Breast epithelium (tissue), 4 donors: ENCODE measurements at regions not wholly inside any gene's neighbourhood (a gene's known extent, or its start where the extent isn't known, plus 50 kb on each side); places are given as distances from the start of the nearest gene placed in this dataset.

Source experiments
- DNase-seq, 2 donors: peaks; one replicate each; pipeline ENCODE4 v3.0.0-alpha.2; 2019; ENCODE audit warnings: low spot score in 2 of 2
- H3K27ac ChIP-seq, 2 donors: fragments of 200-600 bp; sonication (generic) in 1 of 2; one replicate each; pipeline ENCODE4 v1.5.1; 2016 to 2019; ENCODE audit warnings: mild to moderate bottlenecking in 1 of 2
- H3K27me3 ChIP-seq, 2 donors: fragments of 200-600 bp; sonication (generic) in 1 of 2; one replicate each; pipeline versions ENCODE4 v1.5.1 to v1.6.0; 2017 to 2019; ENCODE audit warnings: control low read depth in 1 of 2, mild to moderate bottlenecking in 1 of 2
- H3K36me3 ChIP-seq: fragments of 200-600 bp; one replicate; pipeline ENCODE4 v1.5.1; 2019
- H3K4me1 ChIP-seq, 2 donors: fragments of 200-600 bp; sonication (generic); one replicate each; pipeline ENCODE4 v1.5.1; 2016 to 2019; ENCODE audit warnings: control low read depth in 1 of 2
- H3K4me3 ChIP-seq, 3 donors: fragments of 200-600 bp; sonication (generic); 1 replicate in 2 of 3; 2 replicates in 1 of 3; pipeline ENCODE4 v1.5.1; 2016 to 2019; ENCODE audit warnings: mild to moderate bottlenecking in 3 of 3, moderate library complexity in 2 of 3
- H3K9me3 ChIP-seq, 2 donors: fragments of 200-600 bp; sonication (generic) in 1 of 2; one replicate each; pipeline ENCODE4 v1.5.1; 2016 to 2019; ENCODE audit warnings: control low read depth in 1 of 2
- POLR2A ChIP-seq: fragments of 450-650 bp; IDR thresholded peaks from one replicate; pipeline ENCODE4 v1.6.1; 2016; ENCODE audit warnings: antibody characterized with exemption, mild to moderate bottlenecking, moderate library complexity
- POLR2AphosphoS5 ChIP-seq, 3 donors: sonication (generic); formaldehyde crosslinking; IDR thresholded peaks; one replicate each; pipeline ENCODE4 v1.6.1; 2017; ENCODE audit warnings: antibody characterized with exemption in 3 of 3
- intact Hi-C: fragments of 100-400 bp; cut with DNase I; formaldehyde crosslinking; loops from one replicate; pipeline ENCODE4 v1.15.1; 2023; ENCODE audit warnings: low total_unique reads
- TF ChIP-seq, protein P1 (sequence below), 3 donors: fragments of 450-650 bp; IDR thresholded peaks; one replicate each; pipeline ENCODE4 v1.5.1; 2016 to 2017; ENCODE audit warnings: antibody characterized with exemption in 3 of 3, mild to moderate bottlenecking in 3 of 3, moderate library complexity in 3 of 3

DNA sequence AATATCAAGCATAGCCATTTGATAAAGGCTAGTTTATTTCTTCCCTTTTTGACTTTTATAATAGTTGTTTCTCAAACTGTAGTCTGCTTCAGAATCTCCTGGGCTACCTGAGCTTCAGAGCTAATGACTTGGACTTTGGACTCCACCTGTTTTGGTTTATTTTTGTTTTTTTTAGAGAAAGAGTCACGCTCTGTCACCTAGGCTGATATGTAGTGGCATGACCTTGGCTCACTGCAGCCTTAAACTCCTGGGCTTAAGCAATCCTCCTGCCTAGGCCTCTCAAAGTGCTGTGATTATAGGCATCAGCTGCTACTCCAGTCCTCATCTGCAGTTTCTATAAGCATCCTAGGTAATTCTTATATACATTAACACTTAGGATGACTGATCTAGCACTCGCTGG, 90.5 kb downstream of the DDIT4L start:
- Histone ChIP-seq H3K36me3 (no peaks in the 10 kb centered on the region), H3K27me3 (no peaks in the 10 kb centered on the region), H3K9me3 (no peaks in the 10 kb centered on the region), H3K4me1 (no peaks in the 10 kb centered on the region), H3K4me3 (no peak overlapping the region), H3K27ac (no peak overlapping the region)
- TF ChIP-seq POLR2AphosphoS5 (IDR thresholded peaks at IDR 0.05) (no peak), POLR2A (no peak)
- TF ChIP-seq, protein P1, sequence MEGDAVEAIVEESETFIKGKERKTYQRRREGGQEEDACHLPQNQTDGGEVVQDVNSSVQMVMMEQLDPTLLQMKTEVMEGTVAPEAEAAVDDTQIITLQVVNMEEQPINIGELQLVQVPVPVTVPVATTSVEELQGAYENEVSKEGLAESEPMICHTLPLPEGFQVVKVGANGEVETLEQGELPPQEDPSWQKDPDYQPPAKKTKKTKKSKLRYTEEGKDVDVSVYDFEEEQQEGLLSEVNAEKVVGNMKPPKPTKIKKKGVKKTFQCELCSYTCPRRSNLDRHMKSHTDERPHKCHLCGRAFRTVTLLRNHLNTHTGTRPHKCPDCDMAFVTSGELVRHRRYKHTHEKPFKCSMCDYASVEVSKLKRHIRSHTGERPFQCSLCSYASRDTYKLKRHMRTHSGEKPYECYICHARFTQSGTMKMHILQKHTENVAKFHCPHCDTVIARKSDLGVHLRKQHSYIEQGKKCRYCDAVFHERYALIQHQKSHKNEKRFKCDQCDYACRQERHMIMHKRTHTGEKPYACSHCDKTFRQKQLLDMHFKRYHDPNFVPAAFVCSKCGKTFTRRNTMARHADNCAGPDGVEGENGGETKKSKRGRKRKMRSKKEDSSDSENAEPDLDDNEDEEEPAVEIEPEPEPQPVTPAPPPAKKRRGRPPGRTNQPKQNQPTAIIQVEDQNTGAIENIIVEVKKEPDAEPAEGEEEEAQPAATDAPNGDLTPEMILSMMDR (IDR thresholded peaks at IDR 0.05) = no peak
- intact Hi-C loops = loop anchor here (5.0 kb wide), 1 partner anchor 1368 kb away; no protein-coding TSS in a partner anchor
- DNase-seq = no peak

DNA sequence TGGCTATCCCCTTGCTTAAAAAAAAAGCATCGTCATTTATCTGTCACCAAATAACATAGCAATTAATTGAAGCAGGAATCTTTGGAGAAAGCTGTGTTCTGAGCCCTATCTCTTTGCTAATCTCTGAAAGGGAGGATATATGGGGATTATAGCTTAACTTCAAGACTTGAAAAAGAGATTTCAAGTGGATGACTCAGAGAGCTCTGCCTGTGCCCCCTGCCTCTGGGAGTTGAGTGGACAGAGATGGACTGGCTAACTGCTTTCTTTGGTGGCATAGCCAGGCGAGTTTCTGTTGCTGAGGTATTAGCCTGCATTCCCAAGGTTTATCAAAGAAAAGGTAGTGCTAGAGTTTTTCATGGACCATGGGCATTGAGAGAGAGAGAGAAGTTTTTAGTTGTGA, 91.6 kb downstream of the DDIT4L start:
- TF ChIP-seq, protein P1 (IDR thresholded peaks at IDR 0.05) = no peak
- TF ChIP-seq POLR2AphosphoS5 (IDR thresholded peaks at IDR 0.05) = no peak
- TF ChIP-seq POLR2A = no peak
- DNase-seq = no peak
- intact Hi-C loops = no loop called here
- H3K27me3 ChIP-seq = no peaks in the 10 kb centered on the region
- H3K36me3 ChIP-seq = no peaks in the 10 kb centered on the region
- no peaks in the 10 kb centered on the region for H3K9me3 ChIP-seq
- no peak overlapping the region for H3K27ac ChIP-seq
- H3K4me1 ChIP-seq = peaks cover 0 to 2% of the 10 kb centered on the region in 2 donors
- no peak overlapping the region for H3K4me3 ChIP-seq

DNA sequence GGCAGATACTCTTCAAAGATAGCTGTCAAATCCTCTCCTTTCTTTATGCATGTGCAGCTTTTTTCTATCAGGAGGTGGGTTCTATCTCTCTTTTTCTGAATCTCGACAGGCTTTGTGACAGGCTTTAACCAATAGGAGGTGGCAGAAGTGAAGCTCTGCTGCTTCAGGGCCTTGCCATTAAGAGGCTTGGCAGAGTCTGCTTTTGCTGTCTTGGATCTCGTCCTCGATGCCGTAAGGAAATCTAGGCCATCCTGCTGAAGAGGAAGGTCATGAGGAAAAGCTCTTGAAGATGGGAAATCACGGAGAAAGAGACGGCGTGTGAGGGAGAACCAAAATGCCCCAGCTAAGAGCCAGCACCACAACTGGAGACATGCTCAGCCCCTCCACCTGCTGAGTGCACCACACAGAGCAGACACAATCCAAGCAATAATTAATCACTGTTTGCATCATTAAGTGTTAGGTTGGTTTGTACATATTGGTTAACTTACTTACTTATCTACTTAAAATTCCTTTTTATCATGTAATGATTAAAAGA, 92.2 kb downstream of the DDIT4L start:
- intact Hi-C loops = no loop called here
- no peaks in the 10 kb centered on the region for H3K9me3 ChIP-seq
- no peak overlapping the region for H3K27ac ChIP-seq
- H3K36me3 ChIP-seq = no peaks in the 10 kb centered on the region
- peaks cover 0 to 5% of the 10 kb centered on the region in 2 donors for H3K4me1 ChIP-seq
- H3K4me3 ChIP-seq = no peak overlapping the region
- H3K27me3 ChIP-seq = no peaks in the 10 kb centered on the region
- DNase-seq = no peak
- TF ChIP-seq POLR2AphosphoS5 (IDR thresholded peaks at IDR 0.05) (no peak), POLR2A (no peak)
- TF ChIP-seq, protein P1 (IDR thresholded peaks at IDR 0.05) = no peak

DNA sequence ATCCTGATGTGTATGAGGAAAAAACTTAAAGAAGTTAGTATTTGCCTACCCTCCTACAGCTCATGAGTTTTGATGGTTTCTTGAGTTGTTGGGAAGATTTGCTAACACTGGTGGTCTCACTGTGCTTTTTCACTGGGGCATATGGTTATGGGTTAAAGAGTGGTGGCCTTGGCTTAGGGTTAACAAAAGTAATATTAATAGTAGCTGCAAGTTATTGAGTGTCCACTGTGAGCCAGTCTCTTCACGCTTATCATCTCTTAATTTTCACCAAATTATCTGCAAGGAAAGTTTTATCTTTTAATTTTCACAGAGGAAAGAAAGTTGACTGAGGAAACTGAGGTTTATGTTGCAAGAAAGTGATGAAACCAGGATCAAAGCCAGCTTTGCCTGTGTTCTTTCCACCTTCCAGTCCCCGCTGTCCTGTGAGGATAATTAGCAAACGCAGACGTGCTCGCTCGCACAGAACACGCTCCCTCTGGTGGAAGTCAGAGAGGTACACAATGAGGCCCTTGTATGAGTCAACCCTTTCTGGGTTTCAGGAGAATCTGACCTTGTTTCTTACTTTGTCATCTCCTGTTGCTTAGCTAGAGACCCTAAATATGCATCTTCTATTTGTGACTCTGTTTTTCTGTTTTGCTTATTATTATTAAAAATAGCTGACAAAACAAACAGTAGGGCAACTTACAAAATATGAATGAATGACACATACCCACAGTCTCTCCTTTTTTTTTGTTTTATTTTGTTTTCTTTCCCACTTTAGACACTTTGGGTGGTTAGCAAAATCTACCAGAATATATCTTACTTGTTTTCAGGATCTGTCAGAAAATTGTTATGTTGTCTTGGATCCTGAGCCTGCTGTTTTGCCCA, 94.3 kb downstream of the DDIT4L start:
- no peak overlapping the region for H3K4me3 ChIP-seq
- H3K9me3 ChIP-seq = no peaks in the 10 kb centered on the region
- no peaks in the 10 kb centered on the region for H3K27me3 ChIP-seq
- no peak overlapping the region for H3K27ac ChIP-seq
- intact Hi-C loops = no loop called here
- TF ChIP-seq POLR2A = no peak
- TF ChIP-seq, protein P1 (IDR thresholded peaks at IDR 0.05) = peak; percentile 38 to 61 (median 58)
- TF ChIP-seq POLR2AphosphoS5 (IDR thresholded peaks at IDR 0.05) = no peak
- DNase-seq = peak; percentile 53 to 57
- H3K36me3 ChIP-seq = no peaks in the 10 kb centered on the region
- peaks cover 0 to 5% of the 10 kb centered on the region in 2 donors for H3K4me1 ChIP-seq
